DMS153 (cell line): ENCODE measurements at regions not wholly inside any gene's neighbourhood (a gene's known extent, or its start where the extent isn't known, plus 50 kb on each side); places are given as distances from the start of the nearest gene placed in this dataset.
A peak's percentile ranks its signal among the peaks of the same experiment; 100 is the strongest.
"Not testable (repeated sequence)": the region's sequence is repeated elsewhere in the genome, so short reads cannot be mapped to it uniquely, and the experiment has no call there.

Source experiments
- DNase-seq: peaks from one replicate; lab custom pipeline; 2025; lab: John Stamatoyannopoulos, UW

GRCh38 chr5:2102819-2103776, 220.4 kb upstream of the IRX4 start:
- DNase-seq, result no peak

- no peak for DNase-seq
Measured at GRCh38 chr5:2101685-2102084, 219.0 kb upstream of the IRX4 start.

- DNase-seq, result no peak
Measured at GRCh38 chr5:2096887-2097505, 214.3 kb upstream of the IRX4 start.

GRCh38 chr5:2095011-2095410, 212.3 kb upstream of the IRX4 start:
- no peak for DNase-seq

- DNase-seq, result no peak
Measured at GRCh38 chr5:2094616-2094995, 211.9 kb upstream of the IRX4 start.

- DNase-seq, result no peak
Measured at GRCh38 chr5:2093859-2094615, 211.3 kb upstream of the IRX4 start.

GRCh38 chr5:2091921-2092320, 209.2 kb upstream of the IRX4 start:
- no peak for DNase-seq

- DNase-seq, result no peak
Measured at GRCh38 chr5:2087980-2088379, 205.3 kb upstream of the IRX4 start.

- no peak for DNase-seq
Measured at GRCh38 chr5:2075365-2075764, 192.6 kb upstream of the IRX4 start.

- DNase-seq, result no peak
Measured at GRCh38 chr5:2071562-2071961, 188.8 kb upstream of the IRX4 start.

- peak; percentile 23 for DNase-seq
Measured at GRCh38 chr5:2070787-2071186, 188.1 kb upstream of the IRX4 start.

GRCh38 chr5:2068531-2068930, 185.8 kb upstream of the IRX4 start:
- no peak for DNase-seq

GRCh38 chr5:2066373-2066772, 183.6 kb upstream of the IRX4 start:
- DNase-seq, result peak; percentile 31

- DNase-seq, result not testable (repeated sequence)
Measured at GRCh38 chr5:2063380-2063779, 180.7 kb upstream of the IRX4 start.

- no peak for DNase-seq
Measured at GRCh38 chr5:2052687-2053086, 170.0 kb upstream of the IRX4 start.

GRCh38 chr5:2049876-2050275, 167.2 kb upstream of the IRX4 start:
- no peak for DNase-seq

- no peak for DNase-seq
Measured at GRCh38 chr5:2048664-2049063, 165.9 kb upstream of the IRX4 start.

- no peak for DNase-seq
Measured at GRCh38 chr5:2047341-2047927, 164.7 kb upstream of the IRX4 start.

GRCh38 chr5:2044041-2044440, 161.3 kb upstream of the IRX4 start:
- DNase-seq, result no peak

- DNase-seq, result peak; percentile 61
Measured at GRCh38 chr5:2039180-2039531, 156.4 kb upstream of the IRX4 start.

- DNase-seq, result peak; percentile 75
Measured at GRCh38 chr5:2038321-2039179, 155.8 kb upstream of the IRX4 start.
